Gastroesophageal sphincter (tissue), 4 donors: ENCODE measurements at regions not wholly inside any gene's neighbourhood (a gene's known extent, or its start where the extent isn't known, plus 50 kb on each side); places are given as distances from the start of the nearest gene placed in this dataset.

Experiments used
- ATAC-seq: fragments of 150-250 bp; one replicate; pipeline ENCODE4 v1.9.1; 2016; ENCODE audit warnings: mild to moderate bottlenecking, moderate library complexity
- H3K27ac ChIP-seq, 4 donors: fragments of 200-600 bp; sonication (generic) in 3 of 4; 1 replicate in 3 of 4; 2 replicates in 1 of 4; pipeline ENCODE4 v1.5.1; 2016 to 2019
- H3K27me3 ChIP-seq: fragments of 200-600 bp; sonication (generic); one replicate; pipeline ENCODE4 v1.5.1; 2019
- H3K36me3 ChIP-seq, 2 donors: fragments of 200-600 bp; sonication (generic); one replicate each; pipeline ENCODE4 v1.5.1; 2019; ENCODE audit warnings: control low read depth in 1 of 2
- H3K4me1 ChIP-seq, 3 donors: fragments of 200-600 bp; sonication (generic); 1 replicate in 2 of 3; 2 replicates in 1 of 3; pipeline ENCODE4 v1.5.1; 2016 to 2019; ENCODE audit warnings: control low read depth in 2 of 3
- H3K4me3 ChIP-seq, 2 donors: fragments of 200-600 bp; sonication (generic); one replicate each; pipeline ENCODE4 v1.5.1; 2019; ENCODE audit warnings: mild to moderate bottlenecking in 1 of 2, moderate library complexity in 1 of 2
- H3K9me3 ChIP-seq, 3 donors: fragments of 200-600 bp; sonication (generic); one replicate each; pipeline ENCODE4 v1.5.1; 2017 to 2019; ENCODE audit warnings: control low read depth in 2 of 3
- CTCF ChIP-seq, 4 experiments: fragments of 200-600 bp in 2 of 4; fragments of 450-650 bp in 2 of 4; sonication (generic) in 1 of 4; IDR thresholded peaks; one replicate each; pipeline ENCODE4 v1.5.1; 2017 to 2019; ENCODE audit warnings: antibody characterized with exemption in 4 of 4, mild to moderate bottlenecking in 2 of 4, moderate library complexity in 2 of 4
- EP300 ChIP-seq: sonication (generic); formaldehyde crosslinking; IDR thresholded peaks from one replicate; pipeline ENCODE4 v1.6.1; 2017; ENCODE audit warnings: antibody characterized with exemption, mild to moderate bottlenecking
- POLR2A ChIP-seq, 2 donors: fragments of 450-650 bp; IDR thresholded peaks; one replicate each; pipeline ENCODE4 v1.6.1; 2017; ENCODE audit warnings: antibody characterized with exemption in 2 of 2, mild to moderate bottlenecking in 2 of 2, moderate library complexity in 1 of 2
- POLR2AphosphoS5 ChIP-seq: sonication (generic); formaldehyde crosslinking; IDR thresholded peaks from one replicate; pipeline ENCODE4 v1.6.1; 2017; ENCODE audit warnings: antibody characterized with exemption
- whole genome bisulfite sequencing, 2 donors: methylation state at CpG; one replicate each; pipeline ENCODE4 v1.1.5; 2018; ENCODE audit warnings: low coverage in 1 of 2; 5-methylcytosine and 5-hydroxymethylcytosine counted together

GRCh38 chr12:125470838-125471783 lies 405.9 kb downstream of the AACS start:
- no peaks in the 10 kb centered on the region for H3K27me3 ChIP-seq
- no peaks in the 10 kb centered on the region for H3K36me3 ChIP-seq
- no peak for TF ChIP-seq CTCF (IDR thresholded peaks at IDR 0.05)
- no peak for TF ChIP-seq POLR2AphosphoS5
- no peak for TF ChIP-seq EP300
- no peak for TF ChIP-seq POLR2A (IDR thresholded peaks at IDR 0.05)
- 77 to 88% methylated on average over 6 to 7 of the region's 15 CpGs for WGBS, 2 donors
- no peak overlapping the region for H3K4me3 ChIP-seq
- no peaks in the 10 kb centered on the region for H3K4me1 ChIP-seq
- no peaks in the 10 kb centered on the region for H3K9me3 ChIP-seq
- no peak for ATAC-seq
- H3K27ac ChIP-seq, result no peak overlapping the region

GRCh38 chr12:125473501-125473900 lies 408.3 kb downstream of the AACS start:
- H3K27ac ChIP-seq, result no peak overlapping the region
- no peaks in the 10 kb centered on the region for H3K9me3 ChIP-seq
- no peak for ATAC-seq
- H3K27me3 ChIP-seq, result no peaks in the 10 kb centered on the region
- H3K36me3 ChIP-seq, result no peaks in the 10 kb centered on the region
- TF ChIP-seq POLR2A (IDR thresholded peaks at IDR 0.05), result no peak
- TF ChIP-seq EP300, result no peak
- no peak for TF ChIP-seq CTCF (IDR thresholded peaks at IDR 0.05)
- no peak for TF ChIP-seq POLR2AphosphoS5
- H3K4me3 ChIP-seq, result no peak overlapping the region
- H3K4me1 ChIP-seq, result no peaks in the 10 kb centered on the region

GRCh38 chr12:125487336-125487735 lies 422.1 kb downstream of the AACS start:
- H3K9me3 ChIP-seq, result peaks cover 0 to 22% (median 0%) of the 10 kb centered on the region in 3 donors
- H3K4me1 ChIP-seq, result no peaks in the 10 kb centered on the region
- no peaks in the 10 kb centered on the region for H3K36me3 ChIP-seq
- 52 to 93% methylated on average over 4 of the region's 4 CpGs for WGBS, 2 donors
- H3K27ac ChIP-seq, result no peak overlapping the region
- TF ChIP-seq EP300 (no peak), POLR2A (IDR thresholded peaks at IDR 0.05) (no peak), POLR2AphosphoS5 (no peak), CTCF (IDR thresholded peaks at IDR 0.05) (no peak)
- no peak for ATAC-seq
- no peak overlapping the region for H3K4me3 ChIP-seq
- no peaks in the 10 kb centered on the region for H3K27me3 ChIP-seq

- no peaks in the 10 kb centered on the region for H3K36me3 ChIP-seq
- no peaks in the 10 kb centered on the region for H3K27me3 ChIP-seq
- H3K9me3 ChIP-seq, result peaks cover 0 to 19% (median 0%) of the 10 kb centered on the region in 3 donors
- H3K4me3 ChIP-seq, result no peak overlapping the region
- no peak for ATAC-seq
- 89 to 100% methylated on average over 1 to 6 of the region's 7 CpGs for WGBS, 2 donors
- TF ChIP-seq POLR2AphosphoS5 (no peak), POLR2A (IDR thresholded peaks at IDR 0.05) (no peak), CTCF (IDR thresholded peaks at IDR 0.05) (no peak), EP300 (no peak)
- H3K4me1 ChIP-seq, result no peaks in the 10 kb centered on the region
- H3K27ac ChIP-seq, result no peak overlapping the region
Observed at GRCh38 chr12:125491553-125491952, 426.3 kb downstream of the AACS start.
